Superior temporal gyrus (tissue), 1 donor: ENCODE measurements at regions not wholly inside any gene's neighbourhood (a gene's known extent, or its start where the extent isn't known, plus 50 kb on each side); places are given as distances from the start of the nearest gene placed in this dataset.
A peak's percentile ranks its signal among the peaks of the same experiment; 100 is the strongest.

Experiments used
- DNase-seq: peaks from one replicate; pipeline ENCODE4 v3.0.0-alpha.2; 2016; ENCODE audit errors: extremely low spot score

GRCh38 chr4:22957774-22958309, 265.1 kb downstream of the GBA3 start:
- DNase-seq, result no peak

DNA sequence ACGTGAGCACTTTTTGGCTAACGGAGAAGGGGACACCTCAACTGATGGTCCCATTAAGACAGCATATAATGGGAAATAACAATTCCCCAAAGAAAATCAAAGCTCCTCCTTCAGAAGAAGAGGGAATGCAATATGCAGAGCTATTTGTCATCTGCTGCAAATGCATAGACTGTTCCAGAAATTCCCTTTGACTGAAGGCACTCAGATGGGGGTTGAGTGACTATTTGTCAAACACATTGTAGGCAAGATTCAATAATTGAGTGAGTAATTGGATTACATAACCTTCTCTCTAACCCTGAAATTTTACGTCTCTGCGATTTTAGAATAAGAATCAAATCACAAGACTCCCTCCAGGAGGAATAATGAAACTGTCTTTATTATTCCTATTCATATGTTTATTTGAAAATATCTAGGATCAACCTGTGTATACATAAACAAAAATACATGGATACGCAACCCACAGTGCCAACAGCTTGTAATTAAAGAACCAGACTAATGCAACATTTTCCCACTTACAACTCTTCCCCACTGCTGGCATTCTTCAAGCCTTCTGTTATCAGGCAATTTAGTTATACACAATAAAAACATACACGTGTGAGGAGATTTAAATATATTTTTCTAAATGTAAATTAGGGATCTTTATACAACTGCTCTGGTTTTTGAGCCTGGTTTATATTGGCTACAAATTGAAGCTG, 256.6 kb downstream of the GBA3 start:
- DNase-seq, result no peak

GRCh38 chr4:22947851-22948250, 255.1 kb downstream of the GBA3 start:
- no peak for DNase-seq

DNA sequence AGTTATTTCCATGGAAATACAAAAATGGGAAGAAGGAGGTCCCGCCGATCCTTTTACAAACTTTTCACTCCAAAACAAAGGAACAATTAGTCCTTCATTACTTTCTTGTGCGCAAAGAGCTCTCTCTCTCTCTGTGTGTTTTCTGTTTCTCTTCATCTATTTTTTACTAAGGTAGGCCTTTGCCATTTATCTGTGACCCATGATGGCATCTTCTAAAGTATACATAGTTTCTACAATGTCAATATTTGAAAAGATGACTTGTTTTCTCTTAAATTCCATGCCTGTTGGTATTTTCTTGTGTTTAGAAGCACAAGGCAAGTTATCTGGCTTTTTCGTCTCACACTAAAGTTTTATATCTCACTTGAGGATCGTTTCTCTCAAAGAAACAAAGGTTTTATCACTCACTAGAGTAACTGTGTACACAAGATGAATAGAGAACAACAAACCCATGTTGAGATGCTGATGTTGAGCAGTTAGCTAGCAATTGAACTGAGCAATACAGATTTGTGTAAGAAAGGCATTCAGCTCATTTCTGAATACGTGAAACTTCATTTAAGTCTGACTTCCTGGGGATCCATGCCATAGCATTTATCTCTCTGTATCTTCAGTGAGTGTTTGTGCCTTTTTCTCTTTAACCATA, 250.3 kb downstream of the GBA3 start:
- DNase-seq, result no peak

- DNase-seq, result no peak
Observed at GRCh38 chr4:22941688-22942375, 249.1 kb downstream of the GBA3 start.

DNA sequence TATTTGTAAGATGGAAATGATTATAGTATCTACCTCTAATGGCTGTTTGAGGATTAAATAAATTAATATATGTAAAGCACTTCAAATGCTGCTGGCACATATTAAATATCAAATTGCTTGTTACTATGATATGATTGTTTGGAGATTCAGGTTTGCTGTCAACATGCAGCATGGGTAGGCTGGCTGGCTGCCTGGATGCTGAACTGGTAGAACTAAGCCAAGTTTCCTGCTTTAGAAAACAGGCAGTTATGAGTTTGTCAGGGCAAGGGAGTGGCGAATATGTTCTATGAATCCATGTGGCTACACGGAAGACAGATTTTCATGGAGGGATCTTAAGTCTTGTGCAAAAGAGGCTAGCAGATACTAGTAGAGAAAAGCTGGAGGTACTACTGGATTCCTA, 239.6 kb downstream of the GBA3 start:
- no peak for DNase-seq

- DNase-seq, result no peak
Observed at GRCh38 chr4:22922426-22922825, 229.7 kb downstream of the GBA3 start.

GRCh38 chr4:22921936-22922335, 229.2 kb downstream of the GBA3 start:
- no peak for DNase-seq

DNA sequence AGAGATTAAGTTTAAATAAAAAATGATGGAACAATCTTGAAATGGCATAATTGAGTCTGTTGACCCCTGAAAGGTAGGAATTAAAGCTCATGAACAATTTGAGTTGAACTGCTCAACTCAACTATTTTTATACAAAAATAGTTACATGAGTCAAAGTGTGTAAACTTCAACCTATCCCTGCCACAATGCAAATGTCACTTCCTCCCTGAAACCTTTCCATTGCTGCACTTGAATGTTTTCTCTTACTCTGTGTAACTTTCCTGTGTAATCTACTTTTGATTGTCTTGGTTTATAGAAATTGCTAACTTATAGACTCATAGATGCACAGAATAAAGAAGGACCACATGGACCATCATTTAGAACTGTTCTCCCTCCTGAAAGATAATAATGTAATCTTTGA, 218.5 kb downstream of the GBA3 start:
- DNase-seq, result no peak

DNA sequence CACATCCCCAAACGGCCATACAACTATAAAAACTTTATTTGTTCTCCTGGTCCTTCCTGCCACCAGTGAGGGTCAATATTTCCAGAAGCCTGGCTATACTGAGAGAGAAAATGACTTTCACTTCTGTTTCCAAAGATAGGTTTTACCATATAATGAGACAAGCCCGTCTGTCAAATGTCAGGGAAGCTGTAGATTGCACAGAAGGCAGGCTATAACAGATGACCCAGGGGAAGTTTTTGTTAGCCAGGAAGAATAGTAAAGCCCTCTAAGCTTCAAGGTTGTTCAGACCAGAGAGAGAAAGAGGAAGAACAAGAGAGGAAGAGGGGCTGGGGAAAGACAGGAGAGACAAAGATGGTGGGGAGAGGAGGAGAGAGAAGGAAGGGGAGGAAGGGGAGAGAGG, 217.5 kb downstream of the GBA3 start:
- no peak for DNase-seq

DNA sequence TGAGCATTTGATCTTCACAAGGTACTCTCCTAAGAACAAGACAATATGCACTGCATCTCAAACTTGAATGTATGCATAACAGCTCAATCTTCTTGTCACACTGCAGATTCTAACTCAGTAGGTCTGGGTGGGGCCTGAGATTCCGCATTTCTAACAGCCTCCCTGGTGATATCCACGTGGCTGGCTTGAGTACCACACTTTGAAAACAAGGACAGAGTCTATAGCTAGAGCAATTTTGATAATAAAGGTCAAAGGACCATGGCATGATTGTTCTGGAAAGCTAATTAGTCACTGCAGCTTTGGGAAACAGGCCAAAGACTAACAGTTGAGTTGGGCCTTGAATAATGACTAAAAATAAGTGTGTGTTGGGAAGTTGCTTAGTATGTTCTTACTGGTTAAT, 213.3 kb downstream of the GBA3 start:
- no peak for DNase-seq

DNA sequence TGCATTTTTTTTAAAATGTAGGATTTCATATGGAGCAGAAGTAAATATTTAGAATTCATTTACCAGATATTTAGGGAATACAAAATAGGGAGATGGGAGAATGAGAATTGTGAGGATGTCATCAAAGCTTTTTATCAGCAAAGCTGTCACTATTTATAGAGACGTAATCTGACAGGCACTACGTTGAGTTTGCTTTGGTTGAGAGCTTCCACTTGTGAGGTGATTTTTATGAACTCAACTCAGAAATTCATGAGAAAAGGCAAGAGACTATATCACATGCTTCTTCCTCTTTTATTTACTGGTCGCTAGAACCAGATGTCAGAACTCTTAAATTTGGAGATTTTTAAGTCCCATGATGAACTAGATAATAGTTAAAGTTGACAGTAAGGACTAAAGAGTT, 211.2 kb downstream of the GBA3 start:
- DNase-seq, result no peak

DNA sequence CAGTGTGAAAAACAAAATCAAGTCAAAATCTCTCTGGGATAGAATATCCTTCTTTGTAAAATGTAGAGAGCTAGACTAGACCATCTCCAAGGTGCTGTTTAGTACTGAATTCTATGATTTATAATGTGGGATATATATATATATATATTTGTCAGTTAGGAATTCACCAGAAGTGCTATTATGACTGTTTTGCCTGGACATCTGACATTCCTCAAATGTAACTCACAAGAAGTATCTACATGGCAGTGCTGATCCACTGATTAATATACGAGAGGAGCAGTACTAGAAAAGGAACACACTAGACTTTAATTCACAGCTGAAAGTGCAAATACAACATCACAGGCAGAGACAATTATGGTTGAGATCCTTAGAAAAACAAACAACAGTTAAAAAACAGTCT, 208.9 kb downstream of the GBA3 start:
- no peak for DNase-seq

DNA sequence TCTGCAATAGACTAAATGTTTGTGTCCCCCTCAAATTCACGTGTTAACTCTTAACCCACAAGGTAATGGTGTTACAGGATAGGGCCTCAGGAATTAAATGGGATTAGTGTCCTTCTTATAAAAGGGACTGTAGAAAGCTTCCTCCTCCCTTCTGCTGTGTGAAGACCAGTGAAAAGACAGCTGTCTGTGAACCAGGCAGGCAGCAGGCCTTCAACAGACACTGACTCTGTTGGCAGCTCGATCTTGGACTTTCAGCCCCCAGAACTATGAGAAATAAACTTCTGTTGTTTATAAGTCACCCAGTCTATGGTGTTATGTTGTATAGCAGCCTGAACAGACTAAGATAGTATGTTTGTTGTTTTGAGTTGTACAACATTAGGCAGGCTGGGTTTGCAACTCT, 208.1 kb downstream of the GBA3 start:
- no peak for DNase-seq

DNA sequence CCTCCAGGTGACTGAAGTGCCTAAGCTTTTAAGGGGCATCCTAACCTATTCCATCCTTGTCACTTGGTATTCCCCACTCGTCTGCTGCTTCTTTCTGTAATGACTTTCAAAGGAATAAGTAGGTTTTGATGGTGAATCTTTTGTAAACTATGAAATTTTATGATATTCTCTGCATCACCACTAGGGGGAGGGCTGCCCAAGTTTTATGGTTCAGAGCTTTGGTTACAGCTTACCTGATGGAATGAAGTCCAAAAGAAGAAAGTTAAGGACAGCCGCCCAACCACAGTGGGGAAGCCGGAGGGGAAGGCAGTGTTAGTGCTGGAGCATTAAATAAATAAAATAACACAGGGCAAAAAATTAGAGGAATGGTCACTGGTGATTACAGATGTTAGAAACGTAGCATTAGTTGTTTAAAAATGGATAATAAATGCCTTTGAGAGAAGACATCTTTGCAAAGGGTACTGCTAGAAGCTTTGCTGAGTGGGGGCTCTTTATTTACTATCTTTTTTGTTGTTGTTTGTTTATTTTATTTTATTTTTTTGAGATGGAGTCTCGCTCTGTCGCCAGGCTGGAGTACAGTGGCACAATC, 204.9 kb downstream of the GBA3 start:
- peak; percentile 59 for DNase-seq

DNA sequence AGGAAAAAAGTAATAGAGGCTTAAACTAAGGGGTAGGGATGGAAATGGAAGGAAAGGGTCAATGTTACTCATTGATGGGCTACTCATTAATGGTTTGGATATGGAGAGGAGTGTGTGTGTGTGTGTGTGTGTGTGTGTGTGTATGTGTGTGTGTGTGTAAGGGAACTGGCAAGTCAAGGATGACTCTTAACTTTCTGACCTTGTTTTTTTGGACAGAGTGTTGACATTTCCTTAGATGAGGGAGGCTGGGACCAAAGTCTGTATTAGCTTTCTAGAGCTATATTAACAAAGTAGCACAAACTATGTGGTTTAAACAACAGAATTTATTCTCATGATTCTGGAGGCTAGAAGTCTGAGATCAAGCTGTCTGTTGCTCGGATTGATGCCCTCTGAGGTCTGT, 202.7 kb downstream of the GBA3 start:
- no peak for DNase-seq

GRCh38 chr4:22884157-22884556, 191.4 kb downstream of the GBA3 start:
- no peak for DNase-seq

- no peak for DNase-seq
Observed at GRCh38 chr4:22881411-22881810, 188.7 kb downstream of the GBA3 start.

GRCh38 chr4:22877486-22878052, 184.8 kb downstream of the GBA3 start:
- no peak for DNase-seq

DNA sequence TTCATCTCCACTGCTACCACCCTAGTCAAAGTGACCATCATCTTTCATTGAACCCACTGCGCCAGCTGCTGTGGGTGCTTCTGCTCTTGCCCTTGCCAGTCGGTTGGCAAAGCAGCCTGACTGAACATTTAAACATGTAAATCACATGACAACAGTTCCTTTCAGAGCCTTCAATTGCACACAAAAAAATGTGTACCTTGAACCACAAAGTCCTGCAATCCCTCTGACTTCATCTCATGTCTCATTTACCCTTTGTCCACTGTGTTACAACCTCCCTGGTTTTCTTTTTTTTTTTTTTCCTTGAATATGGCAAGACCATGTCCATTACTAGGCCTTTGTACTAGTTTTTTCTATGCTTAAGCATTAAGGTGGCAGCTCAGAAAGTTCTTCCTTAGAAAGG, 183.5 kb downstream of the GBA3 start:
- DNase-seq, result no peak

- DNase-seq, result no peak
Observed at GRCh38 chr4:22875587-22876257, 183.0 kb downstream of the GBA3 start.
